Lung (tissue), 11 donors: ENCODE measurements at regions not wholly inside any gene's neighbourhood (a gene's known extent, or its start where the extent isn't known, plus 50 kb on each side); places are given as distances from the start of the nearest gene placed in this dataset.

Experiments used
- ATAC-seq: fragments of 200-7000 bp; cut with Tn5 transposase; one replicate; pipeline ENCODE4 v1.9.1; 2020; ENCODE audit warnings: moderate number of reproducible peaks; ENCODE audit not compliant: insufficient read depth, low FRiP score
- DNase-seq, 3 donors: peaks; one replicate each; pipeline ENCODE4 v3.0.0-alpha.2; 2013 to 2017
- H3K27ac ChIP-seq, 2 donors: one replicate each; pipeline ENCODE4 v1.5.1; 2013; ENCODE audit warnings: mild to moderate bottlenecking in 2 of 2, moderate library complexity in 2 of 2, control low read depth in 1 of 2, inconsistent platforms in 1 of 2, low read depth in 1 of 2, low read length in 1 of 2
- H3K27me3 ChIP-seq, 3 donors: one replicate each; pipeline ENCODE4 v1.5.1; 2013; ENCODE audit warnings: low read length in 2 of 3; ENCODE audit not compliant: control insufficient read depth in 3 of 3, insufficient read depth in 3 of 3
- H3K36me3 ChIP-seq, 4 donors: one replicate each; pipeline ENCODE4 v1.5.1; 2013; ENCODE audit warnings: low read length in 4 of 4, mild to moderate bottlenecking in 1 of 4, moderate library complexity in 1 of 4; ENCODE audit not compliant: control insufficient read depth in 4 of 4, insufficient read depth in 4 of 4
- H3K4me1 ChIP-seq, 5 donors: one replicate each; pipeline ENCODE4 v1.5.1; 2013; ENCODE audit warnings: low read length in 5 of 5, mild to moderate bottlenecking in 2 of 5, moderate library complexity in 1 of 5; ENCODE audit not compliant: control insufficient read depth in 5 of 5, insufficient read depth in 5 of 5
- H3K4me3 ChIP-seq: one replicate; pipeline ENCODE4 v1.5.1; 2013; ENCODE audit warnings: mild to moderate bottlenecking, control low read depth, moderate library complexity
- H3K9ac ChIP-seq, 2 donors: one replicate each; pipeline ENCODE4 v1.5.1; 2013; ENCODE audit warnings: low read length in 2 of 2, control low read depth in 1 of 2; ENCODE audit not compliant: insufficient read depth in 1 of 2
- H3K9me3 ChIP-seq, 4 donors: one replicate each; pipeline ENCODE4 v1.5.1; 2013; ENCODE audit warnings: low read length in 3 of 4, mild to moderate bottlenecking in 1 of 4, moderate library complexity in 1 of 4; ENCODE audit not compliant: control insufficient read depth in 4 of 4, insufficient read depth in 3 of 4
- CTCF ChIP-seq: IDR thresholded peaks from 2 replicates; pipeline ENCODE4 v1.5.1; 2012; ENCODE audit warnings: mild to moderate bottlenecking; ENCODE audit errors: control extremely low read depth, extremely low read depth
- WGBS, 2 donors: extraction: QIAGEN DNeasy Blood & Tissue Kit; methylation state at CpG; one replicate each; pipeline ENCODE4 v1.1.7; 2013; 5-methylcytosine and 5-hydroxymethylcytosine counted together
- donor health status: control.
- donor health status: control.
- donor health status: Bipolar disorder and iron deficiency.
- donor health status: healthy.
- donor health status: DM: yes; HTN: yes; CAD: no.

- no peak overlapping the region for H3K4me3 ChIP-seq
- WGBS, 2 donors = 45 to 60% methylated on average over 1 of the region's 1 CpG
- DNase-seq = no peak
- no peaks in the 10 kb centered on the region for H3K4me1 ChIP-seq
- no peaks in the 10 kb centered on the region for H3K27me3 ChIP-seq
- H3K27ac ChIP-seq = no peak overlapping the region
- H3K9ac ChIP-seq = no peak overlapping the region
- no peaks in the 10 kb centered on the region for H3K9me3 ChIP-seq
- no peak for TF ChIP-seq CTCF
- no peaks in the 10 kb centered on the region for H3K36me3 ChIP-seq
- ATAC-seq = no peak
These were observed 457.8 kb downstream of the PCDH20 start for GRCh38 chr13:60957816-60958215.

GRCh38 chr13:60945396-60945795 is 470.3 kb downstream of the PCDH20 start:
- no peak overlapping the region for H3K4me3 ChIP-seq
- H3K9ac ChIP-seq = no peak overlapping the region
- TF ChIP-seq CTCF = no peak
- ATAC-seq (no peak), DNase-seq (no peak)
- H3K27me3 ChIP-seq = no peaks in the 10 kb centered on the region
- no peaks in the 10 kb centered on the region for H3K36me3 ChIP-seq
- H3K9me3 ChIP-seq = no peaks in the 10 kb centered on the region
- H3K4me1 ChIP-seq = no peaks in the 10 kb centered on the region
- H3K27ac ChIP-seq = no peak overlapping the region
- 0 to 47% methylated on average over 1 of the region's 1 CpG for WGBS, 2 donors

GRCh38 chr13:60944863-60945262 is 470.8 kb downstream of the PCDH20 start:
- Histone ChIP-seq H3K27me3 (no peaks in the 10 kb centered on the region), H3K36me3 (no peaks in the 10 kb centered on the region), H3K4me3 (no peak overlapping the region), H3K9ac (no peak overlapping the region), H3K9me3 (no peaks in the 10 kb centered on the region), H3K4me1 (no peaks in the 10 kb centered on the region), H3K27ac (no peak overlapping the region)
- 69 to 75% methylated on average over 1 of the region's 1 CpG for WGBS, 2 donors
- DNase-seq (no peak), ATAC-seq (no peak)
- no peak for TF ChIP-seq CTCF

GRCh38 chr13:60944016-60944415 is 471.6 kb downstream of the PCDH20 start:
- H3K36me3 ChIP-seq = no peaks in the 10 kb centered on the region
- no peaks in the 10 kb centered on the region for H3K27me3 ChIP-seq
- 93 to 95% methylated on average over 1 of the region's 1 CpG for WGBS, 2 donors
- H3K27ac ChIP-seq = no peak overlapping the region
- no peak for ATAC-seq
- H3K9me3 ChIP-seq = peaks cover 0 to 2% (median 0%) of the 10 kb centered on the region in 4 donors
- H3K4me1 ChIP-seq = no peaks in the 10 kb centered on the region
- DNase-seq = no peak
- no peak for TF ChIP-seq CTCF
- no peak overlapping the region for H3K9ac ChIP-seq
- no peak overlapping the region for H3K4me3 ChIP-seq
